ENCODE measurements at regions not wholly inside any gene's neighbourhood (a gene's known extent, or its start where the extent isn't known, plus 50 kb on each side); places are given as distances from the start of the nearest gene placed in this dataset.

DNA sequence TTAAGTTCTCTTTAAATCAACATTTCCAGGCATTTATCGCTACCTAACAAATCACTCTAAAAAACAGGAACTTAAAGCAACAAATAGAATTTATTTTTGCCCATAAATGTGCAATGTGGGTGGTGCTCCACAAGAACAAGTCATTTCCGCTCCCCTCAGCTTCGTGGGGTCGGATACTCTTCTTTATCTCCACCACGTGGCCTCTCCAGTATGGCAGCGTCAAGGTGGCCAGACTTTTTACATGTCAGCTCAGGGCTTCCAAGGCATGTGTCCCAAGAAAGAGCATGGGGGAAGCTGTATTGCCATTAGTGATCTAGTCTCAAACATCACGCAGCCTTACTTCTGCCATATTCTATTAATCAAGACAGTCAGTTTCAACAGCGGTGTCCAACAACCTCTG, 249.2 kb upstream of the NOCT start:
- TF ChIP-seq, protein P1, sequence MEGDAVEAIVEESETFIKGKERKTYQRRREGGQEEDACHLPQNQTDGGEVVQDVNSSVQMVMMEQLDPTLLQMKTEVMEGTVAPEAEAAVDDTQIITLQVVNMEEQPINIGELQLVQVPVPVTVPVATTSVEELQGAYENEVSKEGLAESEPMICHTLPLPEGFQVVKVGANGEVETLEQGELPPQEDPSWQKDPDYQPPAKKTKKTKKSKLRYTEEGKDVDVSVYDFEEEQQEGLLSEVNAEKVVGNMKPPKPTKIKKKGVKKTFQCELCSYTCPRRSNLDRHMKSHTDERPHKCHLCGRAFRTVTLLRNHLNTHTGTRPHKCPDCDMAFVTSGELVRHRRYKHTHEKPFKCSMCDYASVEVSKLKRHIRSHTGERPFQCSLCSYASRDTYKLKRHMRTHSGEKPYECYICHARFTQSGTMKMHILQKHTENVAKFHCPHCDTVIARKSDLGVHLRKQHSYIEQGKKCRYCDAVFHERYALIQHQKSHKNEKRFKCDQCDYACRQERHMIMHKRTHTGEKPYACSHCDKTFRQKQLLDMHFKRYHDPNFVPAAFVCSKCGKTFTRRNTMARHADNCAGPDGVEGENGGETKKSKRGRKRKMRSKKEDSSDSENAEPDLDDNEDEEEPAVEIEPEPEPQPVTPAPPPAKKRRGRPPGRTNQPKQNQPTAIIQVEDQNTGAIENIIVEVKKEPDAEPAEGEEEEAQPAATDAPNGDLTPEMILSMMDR (conservative IDR thresholded peaks at IDR 0.05; ENCODE audit: control insufficient read depth, insufficient read depth, low read depth, low read length), result no peak
- H3K4me3 ChIP-seq (ENCODE audit: control insufficient read depth, low read depth, low read length), result no peak overlapping the region
- no peak for DNase-seq (ENCODE audit: low read depth)

DNA sequence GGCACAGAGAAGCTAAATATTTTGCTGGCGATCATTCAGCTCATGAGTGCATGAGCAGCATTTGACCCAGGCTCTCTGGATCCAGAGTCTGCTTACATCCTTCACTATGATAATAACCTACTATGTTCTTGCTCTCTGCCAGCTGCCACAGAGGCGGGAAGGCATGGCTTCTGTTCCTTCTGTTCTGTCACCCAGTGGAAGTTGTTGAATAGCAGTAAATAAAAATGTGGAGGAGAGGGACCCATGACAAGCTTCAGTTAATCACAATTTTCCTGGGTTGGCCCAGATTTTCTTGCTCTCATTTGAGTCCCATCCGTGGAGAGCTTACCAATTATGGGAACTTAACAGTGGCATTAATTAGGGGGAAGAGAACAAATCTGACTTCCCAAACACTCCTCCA, 250.1 kb upstream of the NOCT start:
- DNase-seq (ENCODE audit: low read depth), result no peak
- TF ChIP-seq, protein P1 (conservative IDR thresholded peaks at IDR 0.05; ENCODE audit: control insufficient read depth, insufficient read depth, low read depth, low read length), result no peak
- no peak overlapping the region for H3K4me3 ChIP-seq (ENCODE audit: control insufficient read depth, low read depth, low read length)

DNA sequence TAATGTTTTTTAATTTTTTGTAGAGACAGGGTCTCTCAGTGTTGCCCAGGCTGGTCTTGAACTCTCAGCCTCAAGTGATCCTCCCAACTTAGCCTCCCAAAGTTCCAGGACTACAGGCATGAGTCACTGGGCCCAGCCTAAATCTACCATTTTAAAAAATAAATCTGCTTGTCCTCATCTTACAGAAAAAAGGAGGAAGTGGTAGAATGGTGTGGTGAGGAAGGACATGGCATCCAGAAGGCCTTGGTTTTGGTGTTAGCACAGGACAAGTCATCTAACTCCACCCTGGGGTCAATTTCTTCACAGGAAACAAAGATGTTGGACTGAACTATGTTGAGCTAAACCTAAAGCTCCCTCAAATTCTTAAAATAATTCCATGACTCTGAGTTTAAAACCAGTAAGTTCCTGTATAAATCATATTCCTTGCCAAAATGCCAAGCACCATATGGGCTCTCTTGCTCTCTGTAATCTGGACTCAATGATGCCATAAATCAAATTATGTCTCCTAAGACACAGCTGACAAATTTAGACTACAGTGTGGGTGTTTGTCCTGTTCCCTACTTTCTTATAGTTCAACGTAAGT, 253.9 kb upstream of the NOCT start:
- peak; percentile 84 for DNase-seq (ENCODE audit: low read depth)
- TF ChIP-seq, protein P1 (conservative IDR thresholded peaks at IDR 0.05; ENCODE audit: control insufficient read depth, insufficient read depth, low read depth, low read length), result no peak

DNA sequence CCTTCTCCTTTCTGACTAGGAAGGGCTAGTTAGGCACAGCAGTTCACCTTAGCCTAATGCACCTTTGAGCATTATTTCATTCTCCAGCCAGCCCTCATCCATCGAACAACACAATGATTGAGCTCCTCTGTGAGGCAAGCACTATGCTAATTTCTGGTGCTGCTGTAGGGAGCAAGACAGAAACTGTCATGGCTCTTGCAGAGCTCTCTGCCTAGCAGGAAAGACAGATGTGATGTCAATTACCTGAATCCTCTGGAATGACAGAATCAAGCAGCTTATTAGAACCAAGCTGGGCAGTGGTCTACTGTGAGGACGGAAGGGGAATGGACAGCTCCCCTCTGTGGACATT, 256.1 kb upstream of the NOCT start:
- no peak for DNase-seq (ENCODE audit: low read depth)
- TF ChIP-seq, protein P1 (conservative IDR thresholded peaks at IDR 0.05; ENCODE audit: control insufficient read depth, insufficient read depth, low read depth, low read length), result no peak
- no peak overlapping the region for H3K4me3 ChIP-seq (ENCODE audit: control insufficient read depth, low read depth, low read length)

More for the DNA sequence above, 253.9 kb upstream of the NOCT start:
- H3K4me3 ChIP-seq (ENCODE audit: control insufficient read depth, low read depth, low read length), result no peak overlapping the region

DNA sequence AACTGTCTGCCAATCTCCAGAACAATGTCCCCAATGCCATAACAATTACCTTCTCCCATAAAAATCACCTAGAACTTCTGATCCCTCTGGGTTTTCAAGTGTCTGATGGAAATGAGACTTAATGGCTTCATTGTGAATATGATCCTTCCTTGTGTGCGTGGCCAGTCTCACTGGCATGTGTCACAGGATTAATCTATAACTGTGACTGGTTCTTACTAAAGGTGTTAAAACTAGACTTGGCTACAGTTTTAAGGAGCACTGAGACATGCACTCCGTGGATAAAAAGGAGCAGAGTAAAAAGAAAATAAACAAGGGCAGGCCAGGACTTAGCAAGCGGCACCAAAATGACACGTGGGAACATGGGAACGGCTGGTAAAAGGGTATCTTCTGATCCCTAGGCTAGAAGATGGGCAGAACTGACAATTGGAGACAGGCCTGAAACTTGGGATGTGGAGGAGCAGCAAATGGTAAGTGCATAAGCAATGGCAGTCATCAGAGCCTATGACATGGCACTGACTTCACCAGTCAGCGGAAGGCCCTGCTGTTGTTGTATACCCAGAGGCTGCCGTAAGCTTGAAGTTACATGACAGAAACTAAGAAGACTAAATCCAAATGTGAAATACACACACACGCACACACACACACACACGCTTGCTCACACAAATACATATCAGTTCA, 256.6 kb upstream of the NOCT start:
- TF ChIP-seq, protein P1 (conservative IDR thresholded peaks at IDR 0.05; ENCODE audit: control insufficient read depth, insufficient read depth, low read depth, low read length), result no peak
- no peak for DNase-seq (ENCODE audit: low read depth)
- no peak overlapping the region for H3K4me3 ChIP-seq (ENCODE audit: control insufficient read depth, low read depth, low read length)

DNA sequence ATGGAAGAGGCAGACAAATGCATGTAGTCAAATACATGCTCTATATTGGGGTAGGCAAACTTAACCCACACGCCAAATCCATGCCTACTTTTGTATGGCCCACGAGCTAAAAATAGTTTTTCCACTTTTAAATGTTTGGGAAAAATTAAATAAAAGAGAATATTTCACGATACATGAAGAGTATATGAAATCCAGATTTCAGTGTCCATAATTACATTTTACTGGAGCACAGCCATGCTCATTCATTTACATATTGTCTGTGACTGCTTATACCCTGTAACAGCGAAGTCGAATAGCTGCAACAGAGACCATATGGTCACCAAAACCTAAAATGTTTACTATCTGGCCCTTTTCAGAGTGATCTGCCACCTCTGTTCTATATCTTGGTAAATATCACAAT, 257.4 kb upstream of the NOCT start:
- TF ChIP-seq, protein P1 (conservative IDR thresholded peaks at IDR 0.05; ENCODE audit: control insufficient read depth, insufficient read depth, low read depth, low read length), result no peak
- H3K4me3 ChIP-seq (ENCODE audit: control insufficient read depth, low read depth, low read length), result no peak overlapping the region
- DNase-seq (ENCODE audit: low read depth), result no peak

Measured in fibroblast of mammary gland (primary cell).